ENCODE measurements at regions not wholly inside any gene's neighbourhood (a gene's known extent, or its start where the extent isn't known, plus 50 kb on each side); places are given as distances from the start of the nearest gene placed in this dataset.
"Not testable (repeated sequence)": the region's sequence is repeated elsewhere in the genome, so short reads cannot be mapped to it uniquely, and the experiment has no call there.

DNA sequence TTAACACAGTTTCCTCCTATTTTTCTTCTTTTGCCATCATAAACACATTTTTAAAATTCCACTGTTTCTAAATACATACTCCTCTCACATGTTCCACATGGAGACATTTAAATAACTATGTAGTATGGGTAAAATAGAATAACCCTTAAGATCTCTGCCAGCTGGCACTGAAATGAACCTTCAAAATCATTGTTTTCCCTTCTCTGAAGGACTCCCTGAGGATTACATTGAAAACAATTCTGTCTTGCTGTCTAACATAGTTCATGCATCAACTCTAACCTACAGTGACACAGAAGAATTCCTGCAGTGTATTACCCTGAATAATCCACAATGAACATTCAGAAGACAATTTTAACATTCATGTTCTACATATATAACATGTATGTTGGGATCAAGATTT lies 1361.8 kb upstream of the CITED2 start:
- DNase-seq, result no peak

DNA sequence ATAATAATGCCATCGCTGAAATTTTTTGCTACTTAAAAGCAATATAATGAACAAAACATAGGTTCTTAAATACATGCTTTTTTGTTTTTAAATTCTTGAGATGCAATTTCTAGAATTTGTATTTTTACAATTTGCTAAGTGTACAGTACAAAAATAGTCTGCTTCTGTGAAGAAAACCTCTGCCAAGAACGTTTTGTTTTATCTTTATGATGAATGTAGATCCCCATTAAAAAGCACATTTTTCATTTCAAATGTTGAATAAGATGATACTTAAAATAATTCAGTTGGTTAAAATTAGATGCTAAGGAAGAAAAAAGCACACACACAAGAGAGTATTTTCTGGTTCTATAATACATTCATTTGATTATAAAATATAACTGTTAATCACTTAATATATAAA lies 1358.5 kb upstream of the CITED2 start:
- DNase-seq, result no peak

DNA sequence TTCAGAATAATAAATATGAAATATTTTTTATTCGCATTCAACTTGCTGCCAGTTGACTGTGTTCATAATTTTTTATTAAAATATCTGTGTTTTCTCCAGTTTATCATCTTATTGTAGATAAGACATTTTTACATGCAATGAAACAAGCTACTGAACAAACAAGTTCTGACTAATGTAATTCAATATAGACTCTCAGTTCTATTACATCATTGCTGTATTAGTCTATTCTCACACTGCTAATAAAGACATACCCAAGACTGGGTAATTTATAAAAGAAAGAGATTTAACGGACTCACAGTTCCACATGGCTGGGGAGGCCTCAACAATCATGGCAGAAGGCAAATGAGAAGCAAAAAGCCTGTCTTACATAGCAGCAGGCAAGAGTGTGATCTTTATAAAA lies 1357.7 kb upstream of the CITED2 start:
- no peak for DNase-seq

DNA sequence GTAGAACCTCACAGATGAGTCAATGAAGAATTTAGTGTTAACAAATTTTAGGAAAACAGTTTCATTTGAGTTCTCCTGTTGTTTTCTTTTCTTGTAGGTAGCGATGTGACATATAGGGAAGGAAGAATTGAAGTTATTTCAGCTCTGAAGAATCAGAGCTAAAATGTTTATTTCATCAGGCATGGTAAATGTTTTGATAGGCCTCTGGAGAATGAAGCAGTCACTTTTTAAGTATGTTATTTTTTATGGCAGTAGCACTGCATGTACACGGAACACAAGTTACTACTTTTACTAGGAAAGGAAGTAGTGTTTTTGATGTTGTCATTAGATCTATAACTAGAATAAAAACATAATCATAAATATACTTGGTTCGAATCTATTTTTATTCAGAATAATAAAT lies 1357.3 kb upstream of the CITED2 start:
- no peak for DNase-seq

DNA sequence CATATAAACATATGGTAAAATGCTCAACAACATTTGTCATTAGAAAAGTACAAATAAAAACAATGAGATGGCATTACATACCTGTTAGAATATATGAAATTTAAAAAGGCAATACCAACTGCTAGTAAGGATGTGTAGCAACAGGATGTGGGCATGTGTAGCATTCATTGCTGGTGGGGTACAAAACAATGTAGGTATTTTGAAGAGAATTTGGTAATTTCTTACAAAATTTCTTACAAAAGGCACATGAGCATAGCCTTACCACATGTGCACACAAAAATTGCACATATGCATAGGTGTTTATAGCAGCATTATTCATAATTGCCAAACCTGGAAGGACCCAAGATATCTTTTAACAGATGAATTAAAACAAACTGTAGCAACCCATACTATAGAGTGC lies 1355.1 kb upstream of the CITED2 start:
- no peak for DNase-seq

DNA sequence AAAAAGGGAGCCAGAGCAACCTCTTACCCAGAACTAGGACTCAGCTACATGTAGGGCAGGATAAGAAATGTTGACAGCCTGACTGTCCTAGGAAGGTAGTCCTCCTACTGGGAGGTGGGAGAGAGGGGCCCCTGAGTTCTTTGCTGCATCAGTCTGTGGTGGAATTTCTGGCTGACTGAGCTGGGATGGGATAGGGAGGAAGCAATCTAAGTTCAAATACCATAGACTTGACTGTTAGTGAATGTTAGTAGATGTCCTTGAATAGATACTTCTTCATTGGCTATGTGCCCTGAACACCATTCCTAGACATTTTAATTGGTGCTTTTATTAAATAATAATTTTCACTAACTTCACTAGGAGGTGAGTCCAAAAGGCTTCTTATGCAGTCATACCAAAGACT lies 1343.6 kb upstream of the CITED2 start:
- no peak for DNase-seq

DNA sequence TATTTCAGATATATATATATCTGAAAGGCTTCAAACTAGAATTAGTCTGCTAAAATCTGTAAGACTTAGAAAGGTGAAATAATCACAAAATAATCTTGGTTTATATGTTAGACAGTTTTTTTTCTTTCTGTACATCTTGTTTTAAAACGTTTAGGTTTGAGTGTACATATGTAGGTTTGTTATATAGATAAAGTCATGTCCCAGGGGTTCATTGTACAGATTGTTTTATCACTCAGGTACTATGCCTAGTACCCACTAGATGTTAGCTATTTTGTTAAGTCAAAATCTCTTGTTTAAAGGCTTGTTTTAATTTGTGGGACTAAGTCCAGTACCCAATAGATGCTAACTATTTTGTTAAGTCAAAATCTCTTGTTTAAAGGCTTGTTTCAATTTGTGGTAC lies 1339.0 kb upstream of the CITED2 start:
- DNase-seq, result no peak

DNA sequence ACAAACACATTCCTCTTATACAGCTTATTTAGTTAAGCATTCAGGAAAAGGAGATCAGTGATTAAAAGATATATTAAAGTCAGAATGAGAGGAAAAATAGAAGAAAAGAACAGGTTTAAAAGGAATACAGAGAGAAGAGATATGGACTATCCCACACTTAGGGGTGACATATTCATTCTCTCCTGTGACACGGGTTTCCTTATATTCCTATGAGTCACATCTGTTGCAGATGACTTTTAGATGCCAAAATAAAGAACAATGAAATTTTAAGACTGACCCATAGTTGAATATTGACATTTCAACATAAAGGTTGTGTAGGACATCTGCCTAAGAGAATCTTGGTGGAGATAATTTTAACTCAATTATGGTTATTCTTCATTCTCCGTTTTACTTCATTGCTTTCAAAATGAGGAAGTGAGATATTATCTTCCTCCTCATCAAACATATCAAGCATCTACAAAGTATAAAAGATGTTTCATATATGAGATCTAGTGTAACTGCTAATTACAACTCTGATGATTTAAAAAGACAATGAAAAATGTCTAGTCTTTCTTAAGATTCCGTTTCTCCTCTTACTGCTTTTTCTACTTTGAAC lies 1336.7 kb upstream of the CITED2 start:
- no peak for DNase-seq

DNA sequence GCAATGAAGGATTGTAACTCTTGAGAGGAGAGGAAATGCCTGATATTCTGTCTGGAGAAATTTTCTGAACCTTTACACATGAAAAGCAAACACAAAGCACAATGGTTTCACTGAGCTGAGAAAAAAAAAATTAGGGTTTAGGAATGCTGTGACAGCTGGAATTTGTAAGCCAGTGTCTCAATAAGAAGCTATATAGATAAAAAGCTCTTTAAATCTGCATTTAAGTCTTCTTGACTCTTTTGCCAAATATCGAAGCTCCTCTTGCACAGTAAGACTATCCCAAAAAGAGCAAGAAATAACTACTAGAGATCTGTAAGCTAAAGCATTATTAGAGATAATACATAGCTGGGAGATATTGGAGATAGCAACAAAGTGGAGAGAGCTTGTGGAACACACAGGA lies 1334.0 kb upstream of the CITED2 start:
- DNase-seq, result no peak

DNA sequence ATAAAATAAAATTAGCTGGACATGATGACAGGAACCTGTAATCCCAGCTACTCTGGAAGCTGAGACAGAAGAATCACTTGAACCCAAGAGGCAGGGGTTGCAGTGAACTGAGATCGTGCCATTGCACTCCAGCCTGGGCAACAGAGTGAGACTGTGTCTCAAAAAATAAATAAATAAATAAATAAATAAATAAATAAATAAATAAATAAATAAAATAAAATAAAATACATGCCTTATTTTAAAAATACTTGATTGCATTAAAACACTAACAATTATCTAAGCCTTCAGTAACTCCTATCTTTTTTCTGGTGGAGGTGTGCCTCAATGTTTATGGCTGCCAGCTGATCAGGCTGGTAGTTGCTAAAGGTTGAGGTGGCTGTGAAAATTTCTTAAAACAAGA lies 1329.6 kb upstream of the CITED2 start:
- not testable (repeated sequence) for DNase-seq

DNA sequence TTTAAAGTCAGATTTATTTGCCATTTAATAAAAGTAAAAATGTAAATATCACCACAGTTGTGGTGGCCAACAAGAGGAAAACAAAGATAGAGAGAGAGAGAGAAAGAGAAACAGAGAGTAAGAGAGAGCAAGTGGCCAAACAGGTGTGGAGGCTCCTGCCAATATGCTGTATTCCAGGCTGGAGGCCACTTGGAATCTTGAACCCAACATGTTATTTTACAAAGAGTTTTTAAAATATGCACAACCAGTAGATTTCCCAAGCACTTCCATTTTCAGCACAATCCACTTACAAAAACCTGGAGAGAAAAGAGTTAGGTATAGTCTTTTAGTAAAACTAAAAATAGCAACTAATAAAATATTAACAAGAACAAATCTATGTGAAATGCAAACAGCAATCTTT lies 1323.1 kb upstream of the CITED2 start:
- DNase-seq, result no peak

DNA sequence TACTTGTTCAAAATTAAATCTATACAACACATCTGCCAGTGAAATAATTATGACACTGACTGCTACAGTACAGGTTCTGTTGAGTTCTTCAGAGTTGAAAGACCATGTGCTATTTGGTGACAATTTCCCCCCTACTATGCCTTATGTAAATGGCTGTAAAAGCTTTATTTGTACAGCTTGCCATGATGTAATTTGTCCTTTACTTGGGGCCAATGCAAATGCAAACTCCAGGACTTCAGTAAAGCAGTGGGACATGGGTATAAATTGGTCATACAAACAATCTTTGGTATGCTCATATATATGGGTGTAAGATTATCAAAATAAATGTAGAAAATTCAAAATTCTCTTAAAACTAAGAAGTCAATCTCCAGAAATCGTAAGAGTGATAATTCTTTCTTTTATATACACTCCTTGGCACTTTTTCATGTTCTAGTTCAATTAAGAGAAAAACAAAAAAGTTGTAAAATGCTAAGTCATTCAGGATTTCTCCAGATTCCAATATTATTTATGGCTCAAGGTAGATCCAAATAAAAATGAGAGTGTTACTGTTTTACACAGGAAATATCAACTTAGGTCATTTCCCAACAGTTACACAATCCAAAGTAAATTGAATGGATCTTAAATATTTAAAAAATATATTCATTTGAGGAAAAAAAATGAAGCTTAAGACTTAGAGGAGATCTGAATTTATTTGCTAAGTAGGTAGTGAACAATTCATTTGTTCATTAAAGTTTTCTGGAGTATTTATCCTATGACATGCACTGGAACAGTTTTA lies 1310.5 kb upstream of the CITED2 start:
- DNase-seq, result no peak

DNA sequence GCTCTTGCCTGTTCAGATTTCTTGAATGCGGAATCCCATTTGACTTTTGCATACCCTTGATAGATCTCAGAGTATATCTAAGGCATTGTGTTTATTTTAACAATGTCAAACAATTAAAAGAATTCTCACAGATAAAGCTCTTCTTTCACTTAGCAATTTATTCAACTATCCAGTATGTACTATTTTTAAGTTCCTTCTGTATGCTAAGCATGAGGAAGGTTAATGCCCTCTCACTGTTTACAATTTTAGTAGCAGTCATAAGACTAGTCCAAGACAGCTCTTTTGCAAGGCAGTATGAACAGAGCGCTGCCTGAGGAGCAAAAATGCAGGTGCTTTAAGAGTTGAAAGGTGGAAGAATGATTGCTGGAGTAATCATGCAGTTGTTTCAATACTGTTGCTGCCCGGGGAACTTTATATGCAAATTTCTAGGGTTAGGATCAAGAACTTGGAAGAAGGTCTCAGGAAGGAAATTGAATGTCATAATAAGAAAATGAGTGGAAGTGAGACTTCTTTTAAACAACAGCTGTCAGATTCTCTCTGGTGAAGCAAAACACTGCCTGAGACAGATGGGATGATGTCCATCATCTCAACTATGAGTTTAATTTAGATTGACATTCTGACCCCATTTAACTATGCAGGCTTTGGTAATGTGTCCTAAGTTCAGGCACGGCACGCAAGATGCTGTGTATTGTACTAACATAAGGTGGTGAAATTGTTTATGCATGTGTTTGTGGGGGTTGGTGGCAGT lies 1303.5 kb upstream of the CITED2 start:
- DNase-seq, result no peak

DNA sequence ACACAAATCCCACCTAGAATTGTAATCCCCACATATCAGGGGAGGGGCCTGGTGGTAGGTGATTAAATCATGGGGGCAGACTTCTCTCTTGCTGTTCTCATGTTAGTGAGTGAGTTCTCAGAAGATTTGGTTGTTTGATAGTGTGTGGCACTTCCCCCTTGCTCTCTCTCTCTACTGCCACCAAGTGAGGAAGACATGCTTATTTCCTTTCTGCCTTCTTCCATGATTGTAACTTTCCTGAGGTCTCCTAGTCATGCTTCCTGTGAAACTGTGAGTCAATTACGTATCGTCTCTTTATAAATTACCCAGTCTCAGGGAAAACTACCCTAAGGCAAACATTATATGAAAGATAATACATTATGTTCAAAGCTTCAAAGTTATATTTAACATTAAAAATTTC lies 1297.5 kb upstream of the CITED2 start:
- DNase-seq, result no peak

DNA sequence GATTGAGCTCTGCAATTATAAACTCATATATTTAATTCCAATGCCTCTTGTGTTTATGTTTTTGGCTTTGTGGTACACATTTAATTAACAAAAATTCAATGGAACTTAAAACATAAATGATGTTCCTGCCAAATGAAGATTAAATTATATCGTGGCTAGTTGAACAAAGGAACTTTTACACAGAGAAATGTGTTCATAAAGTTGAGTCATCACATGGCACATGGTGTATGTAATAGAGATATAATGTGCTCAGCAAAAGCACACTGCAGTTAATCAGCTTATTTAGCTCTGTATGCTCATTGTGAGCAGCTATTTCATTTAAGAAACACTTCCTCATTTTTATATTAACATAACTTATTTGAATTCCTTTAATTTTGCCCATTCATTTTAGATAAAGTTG lies 1295.6 kb upstream of the CITED2 start:
- DNase-seq, result no peak

DNA sequence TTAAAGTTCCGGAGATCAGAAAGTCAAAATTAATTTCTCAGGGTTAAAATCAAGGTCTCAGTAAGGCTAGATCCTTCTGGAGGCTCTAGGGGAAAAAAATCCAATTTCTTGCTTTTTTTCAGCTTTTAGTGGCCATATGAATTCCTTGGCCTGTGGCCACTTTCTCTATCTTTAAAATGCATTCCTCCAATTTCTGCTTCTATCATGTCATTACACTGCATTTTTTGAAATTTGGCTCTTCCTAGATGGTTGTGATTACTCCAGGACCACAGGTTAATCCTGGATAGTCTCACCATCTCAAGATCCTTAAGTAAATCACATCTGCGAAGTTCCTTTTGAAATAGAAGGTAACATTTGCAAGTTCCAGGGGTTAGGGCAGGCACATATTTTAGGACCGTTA lies 1294.9 kb upstream of the CITED2 start:
- DNase-seq, result no peak

DNA sequence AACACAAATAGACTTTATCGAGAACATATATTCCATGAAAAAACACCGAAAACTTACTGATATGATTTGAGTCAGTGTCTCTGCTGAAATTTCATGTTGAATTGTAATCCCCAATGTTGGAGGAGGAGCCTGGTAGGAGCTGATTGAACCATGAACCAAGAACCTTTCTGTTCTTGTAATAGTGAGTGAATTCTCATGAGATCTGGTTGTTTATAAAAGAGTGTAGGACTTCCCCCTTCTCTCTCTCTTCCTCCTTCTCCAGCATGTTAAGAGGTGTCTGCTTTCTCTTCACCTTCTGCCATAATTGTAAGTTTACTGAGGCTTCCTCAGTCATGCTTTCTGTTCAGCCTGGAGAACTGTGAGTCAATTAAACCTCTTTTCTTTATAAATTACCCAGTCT lies 1289.3 kb upstream of the CITED2 start:
- no peak for DNase-seq

DNA sequence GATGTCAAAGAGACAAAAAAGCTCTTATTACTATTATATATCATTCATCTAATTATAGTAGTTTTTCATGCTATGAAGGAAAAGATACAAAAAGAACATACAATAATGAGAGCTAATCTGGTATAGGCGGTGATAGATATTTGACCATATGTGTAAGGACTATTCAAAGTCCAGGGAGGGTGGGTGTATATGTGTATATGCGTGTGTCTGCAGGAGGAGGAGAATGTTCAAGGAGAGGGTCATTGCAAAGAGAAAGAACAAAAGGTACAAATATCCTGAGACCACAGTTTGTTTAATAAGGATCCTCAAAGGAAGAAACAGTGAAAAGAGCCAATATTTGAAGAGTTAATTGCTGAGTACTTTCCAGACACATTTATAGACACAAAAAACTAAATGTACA lies 1288.6 kb upstream of the CITED2 start:
- DNase-seq, result no peak

DNA sequence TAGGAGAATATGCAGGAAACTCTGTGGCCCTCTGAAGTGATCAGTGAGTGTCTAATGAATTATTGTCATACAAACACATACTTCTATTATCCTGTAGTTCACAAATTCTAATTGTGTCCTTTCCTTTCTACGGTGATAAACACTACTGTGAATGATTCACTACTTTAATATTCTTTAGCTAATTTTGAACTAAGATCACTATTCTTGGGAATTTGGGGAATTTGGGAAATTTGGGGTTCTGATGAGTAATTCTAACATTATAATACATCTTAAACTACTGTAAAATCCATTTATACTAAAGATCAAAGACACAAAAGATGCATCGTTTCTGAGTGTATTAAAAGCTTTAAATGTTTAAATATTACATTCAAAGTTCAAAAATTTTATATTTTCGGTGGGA lies 1287.2 kb upstream of the CITED2 start:
- no peak for DNase-seq

DNA sequence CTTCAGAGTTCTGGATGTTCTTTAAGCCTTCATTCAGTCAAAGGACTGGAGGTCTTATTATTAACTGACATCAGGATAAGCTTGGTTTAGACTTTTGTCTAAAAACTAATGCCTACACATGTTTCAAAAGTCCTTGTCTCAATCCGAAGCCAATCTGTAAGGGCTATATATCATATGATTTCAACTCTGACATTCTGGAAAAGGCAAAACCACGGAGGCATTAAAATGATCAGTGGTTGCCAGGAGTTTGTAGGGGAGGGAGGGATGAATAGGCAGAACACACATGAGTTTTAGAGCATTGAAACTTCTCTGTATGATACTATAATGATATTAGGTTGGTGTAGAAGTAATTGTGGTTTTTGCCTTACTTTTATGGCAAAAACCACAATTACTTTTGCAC lies 1285.8 kb upstream of the CITED2 start:
- DNase-seq, result no peak

DNA sequence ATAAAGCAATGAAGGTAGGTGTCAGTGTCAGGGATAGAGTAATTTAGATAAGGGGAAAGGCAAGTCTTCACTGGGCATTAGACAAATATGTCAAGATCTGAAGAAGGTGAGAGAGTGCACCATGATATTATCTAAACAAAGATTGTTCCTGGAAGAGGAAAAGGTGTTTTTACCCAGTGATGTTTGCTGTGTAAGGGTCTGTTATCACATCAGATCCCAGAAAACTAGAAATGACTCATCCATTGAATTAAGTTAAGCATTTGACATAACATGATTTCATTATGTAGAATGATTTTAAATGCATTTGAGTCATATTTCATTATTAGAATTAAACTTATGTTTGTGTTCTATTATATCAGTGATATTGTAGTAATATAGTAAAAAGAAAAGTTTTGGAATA lies 1279.5 kb upstream of the CITED2 start:
- no peak for DNase-seq

DNA sequence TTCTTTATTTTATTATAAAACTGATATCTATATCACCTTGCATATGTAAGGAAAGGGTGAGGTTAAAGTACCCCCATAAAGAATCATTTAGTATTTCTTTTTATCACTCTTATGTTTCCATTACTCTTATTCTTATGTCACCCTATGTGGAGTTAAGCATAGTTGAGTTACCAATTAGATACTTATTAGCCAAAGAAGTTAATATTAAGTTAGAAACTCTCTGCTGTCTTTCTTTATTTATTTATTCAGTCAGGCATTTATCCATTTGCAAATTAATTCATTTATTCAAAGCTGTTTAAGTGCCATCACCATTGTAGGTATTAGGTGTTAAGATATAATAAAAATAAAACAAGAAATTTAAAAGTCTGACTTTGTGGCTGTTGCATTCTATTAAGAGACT lies 1279.1 kb upstream of the CITED2 start:
- DNase-seq, result no peak

DNA sequence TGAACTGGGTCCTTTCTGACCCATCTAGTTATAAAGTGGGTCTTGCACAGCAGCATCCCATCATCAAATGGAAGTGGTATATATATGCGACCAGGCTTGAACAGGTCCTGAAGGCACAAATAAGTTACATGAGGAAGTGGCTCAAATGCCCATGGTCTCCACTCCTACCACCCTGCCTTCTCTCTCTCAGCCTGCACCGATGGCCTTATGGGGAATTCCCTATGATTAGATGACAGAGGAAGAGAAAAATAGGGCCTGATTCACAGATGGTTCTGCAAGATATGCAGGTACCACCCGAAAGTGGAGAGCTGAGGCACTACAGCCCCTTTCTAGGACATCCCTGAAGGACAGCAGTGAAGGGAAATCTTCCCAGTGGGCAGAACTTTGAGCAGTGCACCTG lies 1275.1 kb upstream of the CITED2 start:
- not testable (repeated sequence) for DNase-seq

DNA sequence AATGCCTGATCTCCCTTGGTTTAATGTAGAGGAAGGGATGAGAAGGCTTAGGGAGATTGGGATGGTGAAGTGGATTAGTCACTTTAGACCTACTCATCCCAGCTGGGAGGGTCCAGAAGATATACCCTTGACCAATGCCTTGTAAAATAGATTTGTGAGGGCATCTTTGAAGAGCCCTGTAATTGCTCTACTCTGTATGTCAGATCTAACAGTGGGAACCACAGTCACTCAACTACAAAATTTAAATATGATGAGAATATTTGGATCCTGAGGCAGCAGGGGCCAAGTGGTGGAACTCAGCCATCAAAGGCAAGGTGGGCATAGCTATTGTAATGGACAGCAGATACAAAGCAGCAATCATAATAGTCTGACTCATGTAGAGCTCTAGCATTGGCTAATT lies 1272.9 kb upstream of the CITED2 start:
- not testable (repeated sequence) for DNase-seq

Data from hindlimb muscle (tissue), 1 donor.